ENCODE measurements at regions not wholly inside any gene's neighbourhood (a gene's known extent, or its start where the extent isn't known, plus 50 kb on each side); places are given as distances from the start of the nearest gene placed in this dataset.

DNA sequence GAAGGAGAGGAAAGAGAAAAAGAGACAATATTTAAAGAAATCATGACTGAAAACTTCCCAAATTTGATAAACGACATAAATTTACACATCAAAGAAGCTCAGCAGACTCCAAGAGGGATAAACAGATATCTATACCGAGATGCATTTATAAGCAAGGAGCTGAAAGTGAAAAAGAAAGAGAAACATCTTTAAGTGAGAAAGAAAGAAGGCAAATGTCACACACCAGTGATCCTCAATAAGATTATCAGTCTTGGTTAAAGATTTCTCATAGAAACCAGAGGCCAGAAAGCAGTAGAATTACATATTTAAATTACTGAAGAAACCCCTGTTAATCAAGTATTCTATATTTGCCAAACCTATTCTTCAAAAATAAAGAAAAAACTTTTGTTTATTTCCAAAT lies 424.2 kb downstream of the SLC16A7 start:
- TF ChIP-seq, protein P1, sequence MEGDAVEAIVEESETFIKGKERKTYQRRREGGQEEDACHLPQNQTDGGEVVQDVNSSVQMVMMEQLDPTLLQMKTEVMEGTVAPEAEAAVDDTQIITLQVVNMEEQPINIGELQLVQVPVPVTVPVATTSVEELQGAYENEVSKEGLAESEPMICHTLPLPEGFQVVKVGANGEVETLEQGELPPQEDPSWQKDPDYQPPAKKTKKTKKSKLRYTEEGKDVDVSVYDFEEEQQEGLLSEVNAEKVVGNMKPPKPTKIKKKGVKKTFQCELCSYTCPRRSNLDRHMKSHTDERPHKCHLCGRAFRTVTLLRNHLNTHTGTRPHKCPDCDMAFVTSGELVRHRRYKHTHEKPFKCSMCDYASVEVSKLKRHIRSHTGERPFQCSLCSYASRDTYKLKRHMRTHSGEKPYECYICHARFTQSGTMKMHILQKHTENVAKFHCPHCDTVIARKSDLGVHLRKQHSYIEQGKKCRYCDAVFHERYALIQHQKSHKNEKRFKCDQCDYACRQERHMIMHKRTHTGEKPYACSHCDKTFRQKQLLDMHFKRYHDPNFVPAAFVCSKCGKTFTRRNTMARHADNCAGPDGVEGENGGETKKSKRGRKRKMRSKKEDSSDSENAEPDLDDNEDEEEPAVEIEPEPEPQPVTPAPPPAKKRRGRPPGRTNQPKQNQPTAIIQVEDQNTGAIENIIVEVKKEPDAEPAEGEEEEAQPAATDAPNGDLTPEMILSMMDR (IDR thresholded peaks at IDR 0.05): no peak
- TF ChIP-seq POLR2AphosphoS5 (IDR thresholded peaks at IDR 0.05) (no peak), EP300 (IDR thresholded peaks at IDR 0.05) (no peak)

Data from sigmoid colon (tissue), 4 donors.